SH-SY5Y (cell line): ENCODE measurements at regions not wholly inside any gene's neighbourhood (a gene's known extent, or its start where the extent isn't known, plus 50 kb on each side); places are given as distances from the start of the nearest gene placed in this dataset.

Experiments used
- GATA2 ChIP-seq: IDR thresholded peaks from 2 replicates; pipeline ENCODE4 v1.6.1; 2011; ENCODE audit warnings: mild to moderate bottlenecking, low read depth, low read length
- GATA3 ChIP-seq: IDR thresholded peaks from 2 replicates; pipeline ENCODE4 v1.6.1; 2011; ENCODE audit warnings: low read depth, mild to moderate bottlenecking, low read length, moderate library complexity

- TF ChIP-seq GATA3 (no peak), GATA2 (no peak)
Observed at GRCh38 chr6:44062771-44063560, 64.3 kb downstream of the MRPL14 start.

- TF ChIP-seq GATA3 (no peak), GATA2 (no peak)
Observed at GRCh38 chr6:44062105-44062770, 65.0 kb downstream of the MRPL14 start.

GRCh38 chr6:44061375-44062104 lies 65.7 kb downstream of the MRPL14 start:
- TF ChIP-seq GATA3 (no peak), GATA2 (no peak)

DNA sequence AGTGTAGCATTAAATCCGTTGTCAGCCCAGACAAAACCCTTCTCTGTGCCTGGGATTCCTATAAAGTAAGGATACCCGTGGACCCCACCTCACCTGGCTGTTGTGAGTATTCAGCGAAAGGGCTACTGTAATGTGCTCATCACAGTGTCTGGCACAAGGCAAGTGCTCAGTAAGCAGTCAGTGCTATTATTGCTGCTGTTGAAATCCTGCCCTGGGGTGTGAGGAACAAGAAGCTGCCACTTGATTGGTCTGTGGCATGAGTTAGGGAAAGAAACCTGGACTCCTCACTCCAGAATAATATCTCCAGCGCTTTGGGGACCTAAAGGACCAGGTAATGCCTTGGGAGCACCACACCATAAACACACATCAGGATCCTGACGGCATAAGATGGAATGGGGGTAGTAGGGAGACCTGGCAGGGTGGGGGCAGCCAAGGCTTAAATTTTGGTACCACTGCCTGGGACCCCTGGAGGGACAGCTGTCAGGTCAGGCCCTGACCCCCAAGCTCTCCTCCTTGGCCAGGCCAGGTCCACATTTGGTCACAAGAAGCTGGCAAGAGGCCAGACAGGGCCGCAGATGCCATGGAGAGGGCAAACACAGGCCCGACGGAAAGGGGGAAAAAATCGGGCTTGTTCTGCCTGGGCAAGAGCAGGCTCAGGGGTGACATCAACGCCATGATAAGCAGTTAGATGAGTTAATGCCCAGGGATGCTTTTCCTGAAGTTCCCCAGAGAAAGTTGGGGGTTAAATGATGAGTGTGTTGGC lies 66.5 kb downstream of the MRPL14 start:
- TF ChIP-seq GATA3 (no peak), GATA2 (no peak)

DNA sequence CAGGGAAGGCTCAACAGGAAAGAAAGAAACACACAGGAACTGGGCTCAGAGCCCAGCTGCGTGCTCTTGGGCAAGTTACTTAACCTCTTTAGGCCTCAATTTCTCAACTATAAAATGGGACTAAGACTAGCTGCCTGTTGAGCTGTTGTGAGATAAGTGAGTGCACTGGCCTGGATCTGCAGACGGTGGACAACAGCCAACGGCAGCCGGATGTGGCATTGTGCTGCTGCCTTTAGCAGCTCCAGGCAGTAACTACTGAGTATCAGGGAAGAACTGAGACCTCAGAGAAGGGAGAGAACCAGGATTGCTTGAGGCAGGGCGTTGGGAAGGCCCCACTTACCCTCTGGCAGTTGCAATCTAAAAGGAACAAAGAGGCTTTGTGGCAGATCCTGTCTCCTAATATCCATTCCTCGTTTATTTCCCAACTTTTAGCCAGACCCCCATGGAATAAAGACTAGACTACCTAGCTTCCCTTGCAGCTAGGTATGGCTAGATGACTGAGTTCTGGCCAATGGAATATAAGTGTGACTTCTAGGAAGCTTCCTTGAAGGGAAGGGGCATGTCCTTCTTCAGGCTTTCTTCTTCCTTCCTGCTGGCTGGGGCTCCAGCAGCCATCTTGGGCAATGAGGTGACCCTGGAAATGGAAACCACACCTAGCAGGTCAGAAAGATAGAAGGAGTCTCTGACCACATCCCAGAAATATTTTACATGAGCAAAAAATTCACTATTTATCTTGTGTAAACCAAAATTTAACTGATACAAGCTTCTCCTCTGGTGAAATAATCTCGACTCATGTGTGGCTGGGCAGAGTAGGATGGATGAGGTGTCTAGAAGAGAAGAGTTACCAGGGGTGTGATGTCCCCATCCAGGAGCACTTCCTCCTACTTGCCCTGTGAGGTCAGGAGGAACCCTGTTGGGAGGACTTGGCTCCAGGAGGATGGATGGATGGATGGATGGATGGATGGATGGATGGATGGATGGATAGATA lies 67.6 kb downstream of the MRPL14 start:
- TF ChIP-seq GATA3 (no peak), GATA2 (no peak)

DNA sequence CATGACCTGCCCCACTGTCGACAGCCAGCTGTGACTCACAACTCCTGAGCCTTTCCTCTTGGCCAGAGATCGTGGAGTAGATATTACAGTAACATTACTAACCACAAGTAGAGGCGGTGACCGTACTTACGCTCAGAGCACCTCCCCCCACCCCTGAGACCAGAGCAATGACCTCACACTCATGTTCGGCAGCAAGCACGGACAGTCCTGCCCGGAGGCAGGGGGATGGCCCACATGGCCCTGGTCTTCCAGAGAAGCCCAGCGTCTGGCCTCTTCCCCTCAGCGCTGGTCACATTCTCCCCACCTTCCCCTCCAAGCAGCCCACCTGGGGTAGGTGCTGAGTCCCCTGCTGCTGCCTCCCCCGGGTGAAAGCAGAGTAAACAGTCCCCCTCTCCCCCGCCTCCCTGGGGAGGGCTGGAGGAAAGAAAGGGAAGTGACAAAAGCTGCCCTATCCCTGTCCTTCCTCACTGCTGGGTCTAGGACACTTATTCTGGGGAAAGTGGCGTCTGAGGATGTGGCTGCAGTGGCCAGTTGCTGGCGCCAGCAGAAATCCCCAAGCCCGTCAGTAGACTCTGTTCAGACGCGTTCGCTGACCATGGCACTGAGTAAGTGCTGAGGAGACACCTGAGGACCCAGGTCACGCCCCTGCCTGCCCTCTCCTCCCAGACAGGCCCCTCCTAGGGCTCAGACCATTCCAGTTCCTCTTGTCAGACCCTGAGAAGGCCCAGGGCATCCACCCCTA lies 68.5 kb downstream of the MRPL14 start:
- TF ChIP-seq GATA2 (peak; percentile 97), GATA3 (no peak)

- TF ChIP-seq GATA3, result no peak
Observed at GRCh38 chr6:44057931-44058616, 69.2 kb downstream of the MRPL14 start.

- TF ChIP-seq GATA3 (no peak), GATA2 (no peak)
Observed at GRCh38 chr6:44057238-44057930, 69.9 kb downstream of the MRPL14 start.

DNA sequence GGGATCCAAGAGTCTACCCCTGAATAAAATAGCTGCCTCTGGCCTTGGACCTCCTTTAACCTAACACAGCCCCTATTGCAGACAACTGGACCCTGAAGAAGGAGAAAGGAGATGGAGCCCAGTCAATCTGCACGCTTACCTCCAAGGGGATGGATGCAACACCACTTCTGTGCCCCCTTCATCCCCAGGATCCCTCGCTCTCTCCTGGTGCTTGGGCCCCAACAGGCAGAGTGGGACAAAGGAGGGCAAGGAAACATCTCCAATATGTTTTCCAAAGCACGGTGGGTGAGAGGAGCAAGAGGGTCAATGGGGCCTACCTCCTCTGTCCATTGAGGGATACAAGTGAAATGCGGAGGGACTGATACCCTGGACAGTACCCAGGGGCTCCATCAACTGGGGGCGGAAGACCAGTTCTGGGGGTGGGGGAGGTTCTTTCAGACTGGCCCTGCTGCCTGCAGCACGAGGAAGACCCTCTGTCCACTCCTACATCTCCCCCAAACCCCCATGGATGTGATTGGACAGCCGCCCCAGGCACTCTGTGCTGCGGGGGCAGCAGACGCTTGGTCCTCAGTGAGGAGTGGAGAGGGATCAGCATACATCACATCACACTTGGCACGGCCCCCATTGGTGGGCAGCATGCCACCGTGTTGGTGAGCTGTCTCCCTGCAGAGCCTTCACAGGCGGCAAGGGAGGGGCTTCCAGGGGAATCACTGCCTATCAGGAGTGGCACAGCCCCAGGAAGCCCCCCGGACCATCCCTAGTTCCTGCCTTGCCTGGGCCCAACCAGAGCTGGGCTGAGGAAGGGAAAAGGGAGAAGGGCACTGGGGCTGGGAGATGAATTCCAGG lies 70.6 kb downstream of the MRPL14 start:
- TF ChIP-seq GATA2 (no peak), GATA3 (no peak)

GRCh38 chr6:44054721-44055559 lies 72.3 kb downstream of the MRPL14 start:
- TF ChIP-seq GATA2 (no peak), GATA3 (no peak)
